ENCODE measurements at regions not wholly inside any gene's neighbourhood (a gene's known extent, or its start where the extent isn't known, plus 50 kb on each side); places are given as distances from the start of the nearest gene placed in this dataset.

DNA sequence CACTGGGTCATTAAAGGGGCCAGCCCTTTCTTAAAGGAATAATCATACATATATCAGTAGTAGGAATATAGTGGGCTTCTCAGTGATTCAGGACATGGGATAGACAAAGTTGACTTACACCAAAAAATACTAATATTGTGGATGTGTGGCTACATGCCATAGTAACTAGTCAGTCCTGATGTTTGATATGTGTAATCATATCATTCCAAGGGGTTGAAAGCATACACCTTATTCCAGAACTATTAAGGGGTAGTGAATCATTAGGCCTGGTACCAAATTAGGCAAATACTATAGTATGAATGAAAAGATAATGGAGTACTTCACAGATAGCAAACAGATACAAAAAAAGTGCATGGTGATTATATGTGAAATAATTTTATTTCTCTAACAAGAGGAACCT, 814.9 kb upstream of the NRXN1 start:
- TF ChIP-seq EZH2phosphoT487 (IDR thresholded peaks at IDR 0.05; ENCODE audit: insufficient read depth, low read depth) (no peak), EZH2 (IDR thresholded peaks at IDR 0.05; ENCODE audit: insufficient read depth, poor library complexity, severe bottlenecking) (no peak)

Data from GM23248 (cell line).